Activated CD8-positive, alpha-beta T cell treated with anti-CD3 and anti-CD28 coated beads for 36 hours (primary cell): ENCODE measurements at regions not wholly inside any gene's neighbourhood (a gene's known extent, or its start where the extent isn't known, plus 50 kb on each side); places are given as distances from the start of the nearest gene placed in this dataset.

Source experiments
- ATAC-seq: fragments of 200-7000 bp; cut with Tn5 transposase; one replicate; pipeline ENCODE4 v1.10.0; 2021; ENCODE audit warnings: mild to moderate bottlenecking, moderate library complexity
- CTCF ChIA-PET: fragments of 350-600 bp; sonication (Branson Sonifier 250); formaldehyde crosslinking; loops from one replicate; lab custom pipeline; 2021; ENCODE audit warnings: antibody characterized with exemption; lab: Charles Lee
- POLR2A ChIA-PET: fragments of 350-600 bp; sonication (Branson Sonifier 250); formaldehyde crosslinking; loops from one replicate; lab custom pipeline; 2021; ENCODE audit warnings: antibody characterized with exemption; lab: Charles Lee
- DNase-seq: peaks from one replicate; pipeline ENCODE4 v3.0.0-alpha.2; 2020
- H3K27ac Mint-ChIP-seq: one replicate; pipeline ENCODE4 v1.8.0; 2021; ENCODE audit warnings: mild to moderate bottlenecking, mixed read lengths
- H3K27me3 Mint-ChIP-seq: one replicate; pipeline ENCODE4 v1.8.0; 2021; ENCODE audit warnings: mixed read lengths
- H3K36me3 Mint-ChIP-seq: one replicate; pipeline ENCODE4 v1.8.0; 2021; ENCODE audit warnings: low read depth, mixed read lengths
- H3K4me1 Mint-ChIP-seq: one replicate; pipeline ENCODE4 v1.8.0; 2021; ENCODE audit warnings: low read depth, mixed read lengths
- H3K4me3 Mint-ChIP-seq: one replicate; pipeline ENCODE4 v1.8.0; 2021; ENCODE audit warnings: mild to moderate bottlenecking, moderate library complexity, mixed read lengths
- H3K9me3 Mint-ChIP-seq: one replicate; pipeline ENCODE4 v1.8.0; 2021; ENCODE audit warnings: mixed read lengths
- intact Hi-C: fragments of 100-400 bp; cut with micrococcal nuclease; formaldehyde crosslinking; loops from one replicate; pipeline ENCODE4 v1.10.0; 2022
- TF ChIP-seq, protein P1 (sequence below): fragments of 200-600 bp; IDR thresholded peaks from one replicate; pipeline ENCODE4 v1.8.0; 2022; ENCODE audit warnings: antibody characterized with exemption, mild to moderate bottlenecking

DNA sequence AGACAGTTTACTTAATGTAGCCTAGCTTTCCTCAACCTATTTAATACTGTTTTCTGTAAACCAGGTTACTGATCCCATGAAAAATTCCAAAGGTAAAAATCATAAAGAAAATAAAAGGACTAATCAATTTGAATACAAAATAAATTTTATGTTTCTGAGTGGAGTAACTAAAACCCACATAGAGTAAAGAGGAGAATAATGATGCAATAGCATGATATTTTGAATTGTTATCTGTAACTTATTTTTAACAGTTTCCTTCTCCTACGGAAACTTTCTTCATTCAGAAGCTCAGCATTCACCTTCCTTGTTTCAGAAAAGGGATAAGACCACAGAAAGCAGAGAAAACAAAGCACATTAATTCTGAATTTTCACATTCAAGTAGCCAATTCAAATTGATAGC lies 320.6 kb upstream of the NUDT12 start:
- no peak for DNase-seq
- H3K4me3 Mint-ChIP-seq: no peak overlapping the region
- peaks cover 5% of the 10 kb centered on the region for H3K9me3 Mint-ChIP-seq
- no peaks in the 10 kb centered on the region for H3K27me3 Mint-ChIP-seq
- ChIA-PET CTCF (interaction anchor here (0.8 kb wide), 1 partner anchor 10 kb away, joined by 3 read pairs; no protein-coding TSS in a partner anchor), POLR2A (no interaction called here)
- no peaks in the 10 kb centered on the region for H3K36me3 Mint-ChIP-seq
- ATAC-seq: no peak
- no peaks in the 10 kb centered on the region for H3K4me1 Mint-ChIP-seq
- no peak overlapping the region for H3K27ac Mint-ChIP-seq
- intact Hi-C loops: no loop called here
- TF ChIP-seq, protein P1, sequence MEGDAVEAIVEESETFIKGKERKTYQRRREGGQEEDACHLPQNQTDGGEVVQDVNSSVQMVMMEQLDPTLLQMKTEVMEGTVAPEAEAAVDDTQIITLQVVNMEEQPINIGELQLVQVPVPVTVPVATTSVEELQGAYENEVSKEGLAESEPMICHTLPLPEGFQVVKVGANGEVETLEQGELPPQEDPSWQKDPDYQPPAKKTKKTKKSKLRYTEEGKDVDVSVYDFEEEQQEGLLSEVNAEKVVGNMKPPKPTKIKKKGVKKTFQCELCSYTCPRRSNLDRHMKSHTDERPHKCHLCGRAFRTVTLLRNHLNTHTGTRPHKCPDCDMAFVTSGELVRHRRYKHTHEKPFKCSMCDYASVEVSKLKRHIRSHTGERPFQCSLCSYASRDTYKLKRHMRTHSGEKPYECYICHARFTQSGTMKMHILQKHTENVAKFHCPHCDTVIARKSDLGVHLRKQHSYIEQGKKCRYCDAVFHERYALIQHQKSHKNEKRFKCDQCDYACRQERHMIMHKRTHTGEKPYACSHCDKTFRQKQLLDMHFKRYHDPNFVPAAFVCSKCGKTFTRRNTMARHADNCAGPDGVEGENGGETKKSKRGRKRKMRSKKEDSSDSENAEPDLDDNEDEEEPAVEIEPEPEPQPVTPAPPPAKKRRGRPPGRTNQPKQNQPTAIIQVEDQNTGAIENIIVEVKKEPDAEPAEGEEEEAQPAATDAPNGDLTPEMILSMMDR: no peak

DNA sequence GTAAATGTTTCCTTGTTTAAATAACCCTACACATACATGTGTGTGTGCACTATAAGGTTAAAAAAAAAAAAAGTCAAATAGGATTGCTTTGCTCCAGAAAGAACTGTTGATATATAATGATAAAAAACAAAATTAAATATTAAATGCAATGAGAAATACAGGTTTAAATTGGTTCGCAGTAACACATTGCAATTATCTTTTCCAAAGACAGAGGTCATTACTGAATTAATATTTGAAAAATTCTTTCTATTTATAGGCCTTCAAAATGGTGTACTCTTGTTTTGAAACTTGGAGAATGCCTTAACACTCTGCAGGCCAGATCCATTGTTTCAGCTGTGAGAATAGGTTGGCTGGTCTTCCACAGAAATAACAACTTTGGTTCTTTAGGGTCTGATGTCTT lies 319.0 kb upstream of the NUDT12 start:
- H3K27me3 Mint-ChIP-seq: no peaks in the 10 kb centered on the region
- intact Hi-C loops: no loop called here
- DNase-seq: no peak
- peaks cover 3% of the 10 kb centered on the region for H3K9me3 Mint-ChIP-seq
- CTCF ChIA-PET: no interaction called here
- no peak overlapping the region for H3K4me3 Mint-ChIP-seq
- TF ChIP-seq, protein P1: no peak
- no peaks in the 10 kb centered on the region for H3K36me3 Mint-ChIP-seq
- POLR2A ChIA-PET: no interaction called here
- H3K4me1 Mint-ChIP-seq: no peaks in the 10 kb centered on the region
- H3K27ac Mint-ChIP-seq: no peak overlapping the region
- no peak for ATAC-seq

DNA sequence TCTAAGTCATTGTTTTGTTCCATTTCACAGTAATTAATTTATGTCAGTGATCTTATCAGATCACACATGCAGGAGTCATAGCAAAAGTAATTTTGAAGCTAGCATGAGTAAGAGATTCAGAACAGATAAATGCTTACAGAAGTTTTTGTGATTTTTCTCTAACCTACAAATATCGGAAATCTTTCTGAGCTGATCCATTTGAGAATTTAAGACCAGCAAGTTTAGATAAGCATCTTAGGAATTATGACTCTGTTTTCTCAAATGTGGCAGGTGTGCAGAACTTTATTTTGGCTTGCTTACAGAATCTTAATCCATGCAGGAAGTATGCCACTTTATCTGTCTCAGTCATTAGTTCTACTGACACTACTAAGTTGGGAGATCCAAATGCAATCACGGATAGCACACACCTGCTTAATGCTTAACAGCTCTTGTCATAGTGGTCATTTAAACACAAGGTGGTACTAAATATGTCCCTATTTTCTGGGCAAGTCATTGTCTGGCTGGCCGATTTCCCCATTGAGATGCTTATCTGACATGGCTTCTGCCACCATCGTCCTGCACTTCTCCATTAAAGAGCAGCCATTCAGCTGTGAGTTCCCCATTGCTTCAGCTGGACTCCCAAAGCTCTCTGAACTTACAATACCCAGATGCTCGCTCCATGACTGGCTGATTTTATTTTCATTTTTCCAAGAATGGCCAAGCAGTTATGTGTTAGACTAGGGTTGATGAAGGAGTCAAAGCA lies 305.4 kb upstream of the NUDT12 start:
- TF ChIP-seq, protein P1: no peak
- no peaks in the 10 kb centered on the region for H3K9me3 Mint-ChIP-seq
- no peaks in the 10 kb centered on the region for H3K36me3 Mint-ChIP-seq
- no peak for ATAC-seq
- no peaks in the 10 kb centered on the region for H3K27me3 Mint-ChIP-seq
- no peak overlapping the region for H3K27ac Mint-ChIP-seq
- CTCF ChIA-PET: no interaction called here
- POLR2A ChIA-PET: no interaction called here
- DNase-seq: no peak
- H3K4me1 Mint-ChIP-seq: no peaks in the 10 kb centered on the region
- H3K4me3 Mint-ChIP-seq: no peak overlapping the region
- intact Hi-C loops: no loop called here

DNA sequence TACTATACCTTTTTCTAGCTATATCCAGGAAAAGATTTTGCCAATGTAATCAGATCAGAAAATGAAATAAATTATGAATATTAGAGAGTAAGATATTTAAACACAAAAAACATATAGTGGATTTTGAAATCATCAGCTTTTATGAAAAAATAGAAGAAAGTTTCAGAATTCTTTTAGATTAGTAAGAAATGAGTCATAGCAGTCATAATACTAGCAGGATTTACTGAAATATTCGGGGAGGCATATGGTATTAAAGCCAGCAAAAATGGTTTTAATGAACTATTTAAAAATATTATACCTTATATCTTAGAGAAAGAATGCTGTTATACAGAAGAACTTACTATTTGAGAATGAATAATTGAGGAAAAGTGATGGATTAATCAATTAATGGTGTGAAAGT lies 303.6 kb upstream of the NUDT12 start:
- Mint-ChIP-seq H3K36me3 (no peaks in the 10 kb centered on the region), H3K27ac (no peak overlapping the region), H3K4me1 (no peaks in the 10 kb centered on the region), H3K9me3 (no peaks in the 10 kb centered on the region), H3K4me3 (no peak overlapping the region), H3K27me3 (no peaks in the 10 kb centered on the region)
- ChIA-PET CTCF (no interaction called here), POLR2A (no interaction called here)
- ATAC-seq (no peak), DNase-seq (no peak)
- intact Hi-C loops: no loop called here
- TF ChIP-seq, protein P1: no peak

DNA sequence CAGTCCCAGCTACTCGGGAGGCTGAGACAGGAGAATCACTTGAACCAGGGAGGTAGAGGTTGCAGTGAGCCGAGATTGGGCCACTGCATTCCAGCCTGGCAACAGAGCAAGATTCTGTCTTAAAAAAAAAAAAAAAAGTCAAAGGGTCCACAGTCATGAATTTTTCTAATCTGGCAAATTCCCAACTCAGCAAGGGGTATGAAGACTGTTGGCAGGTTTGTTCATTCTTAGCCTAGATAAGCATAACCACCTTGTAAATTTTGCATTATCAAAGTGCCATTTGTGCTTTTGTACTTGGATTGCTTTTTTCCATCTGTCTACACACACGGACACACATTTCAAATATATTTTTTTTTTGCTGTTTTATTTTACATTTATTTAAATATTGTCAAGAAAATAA lies 299.8 kb upstream of the NUDT12 start:
- no peak for ATAC-seq
- no peak for DNase-seq
- intact Hi-C loops: no loop called here
- H3K4me3 Mint-ChIP-seq: no peak overlapping the region
- H3K27me3 Mint-ChIP-seq: no peaks in the 10 kb centered on the region
- ChIA-PET POLR2A (no interaction called here), CTCF (no interaction called here)
- H3K4me1 Mint-ChIP-seq: no peaks in the 10 kb centered on the region
- H3K36me3 Mint-ChIP-seq: no peaks in the 10 kb centered on the region
- no peaks in the 10 kb centered on the region for H3K9me3 Mint-ChIP-seq
- TF ChIP-seq, protein P1: no peak
- no peak overlapping the region for H3K27ac Mint-ChIP-seq
